NCI-H1105 treated with DMSO at 0.1 percent for 48 hours (cell line): ENCODE measurements at regions not wholly inside any gene's neighbourhood (a gene's known extent, or its start where the extent isn't known, plus 50 kb on each side); places are given as distances from the start of the nearest gene placed in this dataset.
"Not testable (repeated sequence)": the region's sequence is repeated elsewhere in the genome, so short reads cannot be mapped to it uniquely, and the experiment has no call there.

ENCODE experiments used
- DNase-seq: peaks from one replicate; lab custom pipeline; 2025; lab: John Stamatoyannopoulos, UW

DNA sequence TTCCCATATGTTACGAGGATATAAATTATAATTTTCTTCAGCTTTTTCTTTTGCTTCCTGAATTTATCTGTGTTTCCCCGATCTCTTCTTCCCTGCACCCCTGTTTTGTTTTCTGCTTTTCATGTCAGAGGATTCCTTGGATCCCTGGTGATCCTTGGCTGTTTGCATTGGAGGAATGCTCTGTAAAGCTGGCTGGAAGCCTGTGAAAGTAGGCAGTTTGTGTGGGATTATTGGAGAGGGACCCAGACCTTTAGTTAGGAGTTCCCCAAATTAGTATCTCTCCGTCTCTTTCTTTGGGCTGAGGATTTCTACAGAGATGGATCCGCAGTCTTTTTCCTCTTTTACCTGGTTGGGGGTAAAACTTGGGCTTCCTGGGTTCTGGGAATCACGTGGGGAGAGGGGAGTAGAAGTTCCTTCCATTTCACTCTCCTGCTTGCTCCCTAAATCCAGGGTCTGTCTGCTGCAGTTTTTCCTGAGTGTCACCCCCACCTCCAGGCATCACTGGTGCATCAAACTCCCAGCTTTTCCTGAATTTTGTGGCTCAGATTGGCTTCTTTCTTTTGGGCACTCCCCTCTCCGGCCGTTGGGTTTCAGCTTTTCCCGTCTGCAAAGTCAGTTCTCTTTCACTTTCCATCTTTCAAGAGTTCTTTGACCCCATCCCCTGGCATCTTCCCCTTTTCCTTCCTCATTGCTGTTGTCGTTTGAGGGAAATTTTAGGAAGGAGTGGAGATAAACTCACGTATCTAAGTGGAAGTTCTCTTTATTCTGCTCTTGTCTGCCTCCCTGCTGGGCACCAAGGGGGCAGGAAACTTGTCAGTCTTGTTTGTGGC lies 79.1 kb upstream of the ALX4 start:
- DNase-seq = no peak

DNA sequence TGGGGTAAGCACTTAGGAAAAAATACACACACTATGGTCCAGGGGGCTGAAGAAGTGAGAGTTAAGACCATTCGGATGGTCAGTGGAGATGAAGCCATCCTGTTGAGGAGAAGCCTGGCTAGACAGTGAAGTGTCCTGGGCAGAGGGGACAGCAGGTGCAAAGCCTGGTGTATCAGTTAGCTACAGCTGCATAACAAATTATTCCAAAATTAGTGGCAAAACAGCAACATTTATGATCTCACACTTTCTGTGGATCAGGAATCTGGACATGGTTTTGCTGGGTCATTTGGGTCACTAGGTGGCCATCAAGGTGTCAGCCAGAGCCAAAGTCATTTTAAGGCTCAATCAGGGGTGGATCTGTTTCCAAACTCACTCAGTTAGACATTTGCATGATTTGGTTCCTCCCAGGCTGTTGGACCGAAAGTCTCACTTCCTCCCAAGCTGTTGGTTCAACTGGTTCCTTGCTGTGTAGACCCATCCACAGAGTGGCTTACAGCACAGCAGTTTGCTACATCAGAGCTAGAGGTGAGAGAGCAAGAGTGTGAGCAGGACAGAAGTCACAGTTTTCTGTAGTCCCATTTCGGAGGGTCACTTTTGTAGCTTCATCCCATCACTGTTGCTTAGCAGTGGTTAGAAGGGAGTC lies 80.1 kb upstream of the ALX4 start:
- DNase-seq = no peak

DNA sequence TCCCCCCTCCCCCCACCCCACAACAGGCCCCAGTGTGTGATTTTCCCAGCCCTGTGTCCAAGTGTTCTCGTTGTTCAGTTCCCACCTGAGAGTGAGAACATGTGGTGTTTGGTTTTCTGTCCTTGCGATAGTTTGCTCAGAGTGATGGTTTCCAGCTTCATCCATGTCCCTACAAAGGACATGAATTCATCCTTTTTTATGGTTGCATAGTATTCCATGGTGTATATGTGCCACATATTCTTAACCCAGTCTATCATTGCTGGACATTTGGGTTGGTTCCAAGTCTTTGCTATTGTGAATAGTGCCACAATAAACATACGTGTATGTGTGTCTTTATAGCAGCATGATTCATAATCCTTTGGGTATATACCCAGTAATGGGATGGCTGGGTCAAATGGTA lies 81.1 kb upstream of the ALX4 start:
- not testable (repeated sequence) for DNase-seq

DNA sequence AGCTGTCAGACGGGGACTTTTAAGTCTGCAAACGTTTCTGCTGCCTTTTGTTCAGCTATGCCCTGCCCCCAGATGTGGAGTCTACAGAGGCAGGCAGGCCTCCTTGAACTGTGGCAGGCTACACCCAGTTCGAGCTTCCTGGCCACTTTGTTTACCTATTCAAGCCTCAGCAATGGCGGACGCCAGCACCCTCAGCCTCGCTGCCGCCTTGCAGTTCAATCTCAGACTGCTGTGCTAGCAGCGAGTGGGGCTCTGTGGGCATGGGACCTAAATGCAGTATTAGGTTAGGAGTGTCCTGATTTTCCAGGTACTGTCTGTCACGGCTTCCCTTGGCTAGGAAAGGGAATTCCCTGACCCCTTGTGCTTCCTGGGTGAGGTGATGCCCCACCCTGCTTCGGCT lies 86.8 kb upstream of the ALX4 start:
- not testable (repeated sequence) for DNase-seq

DNA sequence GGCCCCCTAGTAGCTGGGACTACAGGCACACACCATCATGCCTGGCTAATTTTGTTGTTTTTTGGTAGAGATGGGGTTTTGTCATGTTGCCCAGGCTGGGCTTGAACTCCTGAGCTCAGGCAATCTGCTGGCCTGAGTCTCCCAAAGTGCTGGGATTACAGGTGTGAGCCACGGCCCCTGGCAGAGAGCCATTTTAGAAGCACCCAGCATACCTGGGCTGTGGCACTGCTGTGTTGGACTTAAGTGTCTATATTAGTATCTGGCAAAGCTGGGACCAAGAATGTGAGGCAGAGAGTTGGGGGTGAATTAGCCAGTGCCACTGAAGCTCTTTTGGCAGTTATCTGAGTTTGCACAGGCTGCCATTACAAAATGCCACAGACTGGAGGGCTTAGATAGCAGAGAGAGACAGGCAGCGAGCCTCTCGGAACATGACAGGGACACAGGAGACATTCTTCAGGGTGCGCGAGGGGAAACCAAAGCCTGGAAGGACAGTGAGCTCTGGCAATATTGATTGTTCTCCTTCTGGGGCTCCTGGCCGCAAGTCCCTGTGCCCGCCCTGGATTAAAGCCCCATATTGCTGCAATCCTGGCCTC lies 87.7 kb upstream of the ALX4 start:
- DNase-seq = peak; percentile 1

DNA sequence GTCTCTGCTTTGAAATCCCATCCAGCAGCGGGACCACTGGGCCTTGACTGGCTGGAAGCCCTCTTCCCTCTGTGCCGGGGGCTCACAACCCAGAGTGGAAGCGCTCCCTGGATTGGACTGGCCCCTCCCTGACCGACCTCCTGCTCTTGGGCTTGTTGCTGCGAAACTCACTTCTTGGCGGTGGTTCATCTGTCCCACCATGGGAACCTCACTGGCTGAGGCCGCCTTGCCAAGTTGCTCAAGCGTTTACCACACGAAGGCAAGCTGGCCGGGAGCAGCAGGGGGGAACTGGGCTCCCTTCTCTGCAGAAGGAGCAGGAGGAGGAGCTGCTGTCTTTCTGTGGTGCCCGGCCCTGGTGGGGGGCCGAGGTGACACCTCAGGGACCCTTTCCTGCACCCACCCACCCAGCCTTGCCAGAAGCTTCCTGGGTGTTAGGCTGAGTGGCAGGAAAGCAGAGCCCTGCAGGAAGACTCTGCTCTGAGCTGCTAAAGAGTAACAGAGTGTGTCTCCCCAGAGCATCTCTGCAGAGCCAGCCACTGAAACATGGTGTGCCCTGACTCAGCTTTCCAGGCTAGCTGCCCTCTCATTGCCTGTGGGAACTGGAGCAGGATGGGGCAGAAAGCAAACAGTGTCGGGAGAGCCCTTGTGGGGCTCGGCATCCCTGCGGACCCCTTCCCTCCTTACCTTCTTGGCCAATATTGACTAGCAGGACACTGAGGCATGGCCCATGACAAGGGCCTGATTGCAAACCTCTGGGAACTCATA lies 88.5 kb upstream of the ALX4 start:
- DNase-seq = no peak

DNA sequence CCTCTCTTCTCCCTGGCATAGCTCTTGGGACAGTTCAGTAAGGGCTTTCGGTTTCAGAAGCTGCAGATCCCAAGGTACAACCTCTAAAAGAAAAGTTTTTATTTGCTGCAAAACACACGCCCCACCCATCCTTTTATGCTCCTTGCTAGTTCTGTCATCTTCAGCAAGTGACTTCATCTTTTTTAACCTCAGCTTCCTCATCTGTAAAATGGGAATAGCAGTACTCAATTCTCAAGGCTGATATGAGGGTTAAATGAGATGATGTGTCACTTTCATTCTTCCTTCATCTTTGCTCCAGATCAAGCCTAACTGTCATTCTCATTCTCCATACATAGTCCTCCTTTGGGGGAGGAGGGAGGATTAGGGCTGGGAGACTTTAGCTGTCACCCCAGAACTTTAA lies 90.0 kb upstream of the ALX4 start:
- DNase-seq = no peak

DNA sequence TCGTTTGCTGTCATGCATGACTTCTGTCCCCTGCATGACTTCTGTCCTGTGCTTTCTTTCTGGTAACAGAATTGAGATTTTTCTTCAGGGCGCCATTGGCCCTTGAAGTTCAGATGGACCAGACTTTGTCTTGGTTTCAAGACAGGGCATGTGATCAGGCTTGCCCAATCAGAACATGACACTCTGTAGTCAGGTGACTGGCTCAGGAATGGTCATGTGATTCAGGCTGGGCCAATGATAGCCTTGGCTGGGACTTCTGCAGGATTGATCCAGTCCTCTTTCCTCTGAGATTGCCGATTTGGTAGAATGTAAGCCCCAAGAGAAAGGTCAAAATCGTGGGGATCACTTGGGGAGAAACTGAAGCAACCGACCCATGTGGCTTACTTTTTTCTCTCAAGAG lies 90.5 kb upstream of the ALX4 start:
- DNase-seq = no peak

DNA sequence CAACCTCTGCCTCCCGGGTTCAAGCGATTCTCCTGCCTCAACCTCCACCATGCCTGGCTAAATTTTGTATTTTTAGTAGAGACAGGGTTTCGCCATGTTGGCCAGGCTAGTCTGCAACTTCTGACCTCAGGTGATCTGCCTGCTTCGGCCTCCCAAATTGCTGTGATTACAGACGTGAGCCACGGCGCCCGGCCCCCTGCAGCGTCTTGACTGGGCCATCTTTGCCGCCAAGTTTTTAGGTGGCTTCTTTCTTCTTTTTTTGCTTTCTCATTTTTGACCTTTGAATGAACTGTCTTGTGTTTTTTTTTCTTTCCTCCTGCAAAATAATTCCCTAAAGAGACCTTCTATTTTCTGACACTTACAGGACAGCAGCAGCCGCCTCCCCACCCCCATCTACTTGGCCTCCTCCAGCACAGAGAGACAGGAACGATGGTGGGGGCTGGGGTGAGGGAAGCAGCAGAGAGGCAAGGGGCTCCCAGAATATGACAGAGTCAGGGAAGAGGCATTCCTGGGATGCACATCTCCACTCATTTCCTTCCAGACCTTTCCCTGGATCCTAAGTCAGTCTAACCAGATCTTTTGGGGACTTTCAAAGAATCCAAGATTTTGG lies 92.6 kb upstream of the ALX4 start:
- no peak for DNase-seq

DNA sequence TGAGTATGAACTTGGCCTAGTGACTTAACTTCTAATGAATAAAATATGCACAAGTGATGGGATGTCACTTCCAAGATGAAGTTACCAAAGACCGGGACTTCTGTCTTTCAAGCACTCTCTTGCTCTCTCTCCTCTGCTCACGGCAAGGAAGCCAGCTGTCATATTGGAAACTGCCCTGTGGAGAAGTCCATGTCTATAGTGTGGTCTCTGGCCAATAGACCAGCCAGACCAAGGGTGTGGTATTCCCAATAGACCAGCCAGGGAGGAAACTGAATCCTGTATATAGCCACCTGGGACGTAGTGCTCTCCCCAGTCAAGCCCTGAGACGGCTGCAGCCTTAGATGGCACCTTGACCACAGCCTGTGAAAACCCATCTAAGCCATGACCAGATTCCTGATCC lies 93.2 kb upstream of the ALX4 start:
- no peak for DNase-seq

DNA sequence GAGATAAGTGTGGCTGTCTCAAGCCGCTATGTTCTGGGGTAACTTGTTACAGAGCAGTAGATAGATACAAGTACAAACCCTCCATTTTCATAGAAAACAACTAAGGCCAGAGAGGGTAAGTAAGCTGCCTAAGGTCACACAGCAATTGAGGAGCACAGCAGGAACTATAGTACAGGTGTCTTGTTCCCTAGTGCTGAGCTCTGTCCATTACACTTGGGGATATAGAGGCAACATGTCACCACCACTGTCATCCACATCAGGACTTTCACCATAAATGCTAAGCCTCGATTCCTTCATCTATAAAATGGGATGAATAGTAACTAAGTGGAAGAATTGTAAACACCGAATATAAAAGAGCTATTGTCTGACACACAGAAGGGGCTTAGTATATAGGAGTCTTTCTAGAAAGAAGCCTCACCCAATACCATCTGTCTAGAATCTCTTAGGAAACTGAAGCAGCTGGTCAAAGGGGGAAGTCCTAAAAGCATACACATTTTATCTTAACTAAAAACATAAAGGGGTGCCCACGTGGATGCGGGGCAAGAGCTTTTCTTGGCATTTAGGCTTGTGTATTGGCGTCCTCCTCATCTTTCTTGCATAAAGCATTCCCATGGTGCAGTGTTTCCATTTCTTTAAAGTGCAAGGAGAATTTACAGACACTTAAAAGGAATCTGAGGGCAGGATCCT lies 93.8 kb upstream of the ALX4 start:
- DNase-seq = no peak

DNA sequence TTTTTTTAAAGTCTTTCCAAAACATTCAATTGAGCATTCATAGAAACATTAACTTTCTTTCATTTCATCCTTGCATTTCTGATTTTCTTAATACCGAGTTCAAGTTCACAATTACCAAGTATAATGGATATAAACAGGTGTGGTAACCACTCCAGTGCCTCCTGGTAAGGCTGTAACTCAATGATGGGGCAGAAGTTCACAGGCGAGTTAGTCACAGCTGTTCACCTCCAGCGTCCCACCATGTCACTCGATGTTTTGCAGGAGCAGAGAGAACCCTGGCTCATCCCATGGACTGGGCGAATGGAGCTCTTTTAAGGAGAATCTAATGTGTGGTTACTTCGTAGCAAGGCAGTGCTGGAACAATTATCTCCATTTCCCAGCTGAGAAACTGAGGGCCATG lies 94.4 kb upstream of the ALX4 start:
- DNase-seq = no peak

DNA sequence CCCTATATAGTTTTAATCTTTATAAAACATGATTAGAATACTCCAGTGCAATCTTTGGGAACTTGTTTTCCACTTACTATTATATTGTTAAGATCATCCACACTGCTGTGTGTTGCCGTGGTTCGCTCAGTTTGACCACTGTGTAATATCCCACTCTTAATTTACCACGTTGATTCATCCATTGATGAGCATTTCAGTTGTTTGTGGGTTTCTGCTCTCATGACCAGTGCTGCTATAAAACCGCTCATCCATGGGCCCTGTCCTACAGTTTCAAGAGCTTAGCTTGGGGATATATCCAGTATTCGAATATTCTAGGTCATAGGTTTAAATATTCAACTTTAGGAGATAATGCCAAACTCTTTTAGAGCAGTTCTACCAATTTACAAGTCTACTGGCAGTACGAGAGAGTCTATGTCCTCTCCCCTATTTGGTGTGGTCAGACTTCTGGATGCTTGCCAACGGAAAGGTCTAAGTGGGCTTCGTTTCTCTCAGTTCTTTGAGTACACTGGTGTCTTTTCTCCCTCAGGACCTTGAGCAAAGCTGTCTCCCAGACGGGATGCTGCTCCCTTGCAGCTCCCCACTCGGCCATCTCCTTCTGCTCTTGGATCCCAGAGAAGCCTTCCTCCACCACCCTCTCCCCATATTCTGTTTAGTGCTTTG lies 94.9 kb upstream of the ALX4 start:
- DNase-seq = no peak

DNA sequence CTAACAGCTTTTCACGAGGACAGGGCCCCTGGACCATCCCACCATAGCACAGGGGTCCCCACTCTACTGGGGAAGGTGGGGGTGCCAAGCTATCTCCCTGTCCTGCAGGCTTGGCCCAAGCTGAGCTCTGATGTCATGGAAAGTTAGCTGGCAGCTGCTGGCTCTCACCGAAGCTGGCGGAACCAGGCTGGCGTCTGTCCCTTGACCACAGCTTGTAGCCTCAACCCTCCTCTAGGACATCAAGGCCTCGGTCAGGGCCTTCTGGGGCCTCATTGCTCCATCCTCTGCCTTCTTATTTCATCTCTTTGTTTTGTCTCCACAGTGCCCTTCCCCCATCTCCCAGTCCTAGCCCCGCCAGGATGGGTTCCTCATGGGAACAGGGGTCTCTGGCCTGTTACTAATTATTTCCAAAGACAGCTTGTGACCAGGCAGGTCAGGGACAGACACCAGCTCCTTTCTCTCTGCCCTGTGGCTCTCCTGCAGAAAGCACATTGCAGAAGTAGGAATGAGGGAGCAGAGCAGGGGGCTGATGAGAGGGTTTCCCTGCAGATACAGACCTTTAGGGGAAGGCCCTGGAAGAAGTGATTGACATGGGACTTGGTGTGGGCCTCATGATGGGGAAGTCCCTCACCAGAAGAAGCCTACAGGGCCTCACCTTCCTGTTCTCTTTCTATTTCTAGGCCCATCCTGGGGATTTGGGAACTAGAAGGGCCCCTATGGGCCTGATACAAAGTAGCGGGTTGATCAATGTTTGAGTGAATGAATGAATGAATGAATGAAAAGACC lies 97.5 kb upstream of the ALX4 start:
- DNase-seq = no peak

DNA sequence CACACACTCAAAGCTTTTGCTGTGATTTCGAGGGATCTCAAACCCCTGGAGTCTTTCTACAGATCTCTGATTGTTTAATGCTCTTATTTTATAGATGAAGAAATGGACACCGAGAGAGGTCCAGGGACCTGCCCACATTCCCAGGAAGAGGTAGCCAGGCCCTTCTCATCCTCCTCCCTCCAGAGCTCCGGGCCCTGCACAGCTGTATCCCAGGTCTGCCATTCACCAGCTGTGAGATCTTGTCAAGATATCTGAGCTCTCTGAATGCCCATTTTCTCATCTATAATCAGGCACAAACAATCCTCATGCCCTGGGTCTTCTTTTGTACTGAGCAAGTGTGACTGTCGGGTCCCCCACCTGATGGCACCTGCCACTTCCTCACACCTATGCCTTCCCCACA lies 98.2 kb upstream of the ALX4 start:
- DNase-seq = no peak

DNA sequence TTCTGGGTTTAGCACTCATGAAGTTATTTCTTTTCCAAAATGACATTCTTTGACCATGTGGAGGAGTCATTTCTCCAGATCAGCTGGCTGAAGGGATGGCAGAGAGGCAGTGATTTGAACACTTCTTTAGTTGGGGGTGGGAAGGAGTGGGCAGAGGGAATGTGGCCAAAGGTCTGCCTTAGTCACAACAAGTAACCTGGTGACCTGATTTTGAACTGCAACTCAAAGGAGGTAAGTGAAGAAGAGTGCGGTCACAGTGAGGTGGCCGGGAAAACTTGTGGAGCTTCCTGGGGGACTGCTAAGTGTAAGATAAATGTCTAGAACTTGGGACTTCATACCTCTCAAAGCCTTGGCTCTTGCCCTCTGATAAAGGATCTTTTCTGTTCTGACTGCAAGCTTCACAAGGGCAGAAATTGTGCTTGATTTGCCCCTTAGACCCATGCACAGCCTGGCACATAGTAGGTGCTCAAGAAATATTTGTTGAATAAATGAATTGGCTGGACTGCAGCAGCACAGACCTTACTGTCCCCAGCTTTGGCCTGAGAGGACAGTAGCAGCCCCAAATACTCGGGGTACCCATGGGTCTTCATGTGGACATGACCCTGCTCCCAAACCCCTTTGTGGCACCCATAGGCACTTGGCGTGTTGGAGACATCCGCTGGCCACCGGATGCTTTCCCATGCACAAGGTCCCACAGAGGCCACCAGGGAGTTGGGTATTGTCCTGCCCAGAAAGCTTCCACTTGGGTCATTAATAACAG lies 99.0 kb upstream of the ALX4 start:
- DNase-seq = no peak

DNA sequence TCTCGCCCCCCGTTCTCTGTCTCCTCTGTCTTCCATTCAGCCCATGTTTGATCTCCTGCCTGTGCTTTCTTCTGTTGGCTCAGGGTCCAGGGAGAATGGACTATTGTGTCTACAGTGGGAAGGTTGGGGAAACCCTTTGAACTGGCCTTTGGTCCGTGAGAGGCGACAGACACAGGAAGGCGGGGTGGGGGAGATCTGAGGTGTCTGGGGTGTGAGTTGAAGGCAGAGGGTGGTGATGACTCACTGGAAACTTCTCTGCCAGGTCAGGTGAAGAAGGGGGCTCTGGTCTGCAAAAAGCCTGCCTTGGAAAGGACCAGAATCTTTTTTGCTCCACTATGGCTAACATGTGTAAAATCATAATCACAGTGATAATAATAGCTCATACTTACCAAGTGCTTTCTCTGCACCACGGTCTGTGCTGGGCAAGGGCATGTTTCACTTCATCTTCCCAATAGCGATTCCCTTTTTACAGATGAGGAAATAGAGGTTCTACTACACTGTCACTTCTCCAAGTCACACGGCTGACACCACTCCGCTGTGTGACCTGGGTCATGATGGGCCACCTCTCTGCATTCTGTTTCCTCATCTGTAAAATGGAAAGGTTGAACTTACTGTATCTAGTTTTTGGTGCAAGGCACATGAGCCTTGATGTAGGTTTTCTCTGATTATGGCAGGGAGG lies 99.8 kb upstream of the ALX4 start:
- no peak for DNase-seq

DNA sequence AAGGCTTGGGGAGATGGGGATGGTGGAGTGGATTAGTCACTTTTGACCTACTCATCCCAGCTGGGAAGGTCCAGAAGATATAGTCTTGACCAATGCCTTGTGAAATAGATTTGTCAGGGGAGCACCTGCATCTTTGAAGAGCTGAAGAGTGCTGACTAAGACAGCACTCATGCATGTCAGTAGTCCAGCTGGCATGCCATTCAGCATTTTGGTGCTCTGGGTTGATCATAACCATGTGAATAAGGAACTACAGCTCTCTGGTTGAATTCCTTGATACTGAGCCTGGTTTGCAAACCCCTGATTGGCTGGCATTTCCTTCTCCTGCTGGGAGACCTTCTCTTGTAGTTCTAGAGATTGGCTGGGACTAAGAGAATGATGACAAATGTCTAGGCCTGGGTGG lies 106.8 kb upstream of the ALX4 start:
- DNase-seq = no peak
